Liver (tissue), 7 donors: ENCODE measurements at regions not wholly inside any gene's neighbourhood (a gene's known extent, or its start where the extent isn't known, plus 50 kb on each side); places are given as distances from the start of the nearest gene placed in this dataset.

Experiments used
- DNase-seq: peaks from one replicate; pipeline ENCODE4 v3.0.0-alpha.2; 2017; ENCODE audit warnings: low spot score
- H3K27ac ChIP-seq, 2 donors: one replicate each; pipeline ENCODE4 v1.7.0; 2013; ENCODE audit warnings: inconsistent platforms in 2 of 2, low read length in 2 of 2, control low read depth in 1 of 2, low read depth in 1 of 2, mild to moderate bottlenecking in 1 of 2
- H3K27me3 ChIP-seq, 4 donors: one replicate each; pipeline versions ENCODE4 v1.6.1 to v1.7.0; 2013; ENCODE audit warnings: low read length in 3 of 4, inconsistent platforms in 1 of 4, mild to moderate bottlenecking in 1 of 4, moderate library complexity in 1 of 4; ENCODE audit not compliant: control insufficient read depth in 4 of 4, insufficient read depth in 4 of 4
- H3K36me3 ChIP-seq, 4 donors: one replicate each; pipeline versions ENCODE4 v1.6.1 to v1.7.0; 2013; ENCODE audit warnings: low read length in 3 of 4, mild to moderate bottlenecking in 3 of 4, low read depth in 1 of 4, moderate library complexity in 1 of 4; ENCODE audit not compliant: control insufficient read depth in 4 of 4, insufficient read depth in 3 of 4
- H3K4me1 ChIP-seq, 4 donors: one replicate each; pipeline versions ENCODE4 v1.6.1 to v1.7.0; 2013; ENCODE audit warnings: low read length in 3 of 4, mild to moderate bottlenecking in 3 of 4, moderate library complexity in 1 of 4; ENCODE audit not compliant: control insufficient read depth in 4 of 4, insufficient read depth in 4 of 4
- H3K4me3 ChIP-seq, 3 donors: one replicate each; pipeline versions ENCODE4 v1.6.1 to v1.7.0; 2013; ENCODE audit warnings: low read length in 3 of 3, control low read depth in 1 of 3, low read depth in 1 of 3, mild to moderate bottlenecking in 1 of 3
- H3K9ac ChIP-seq, 2 donors: one replicate each; pipeline ENCODE4 v1.7.0; 2013; ENCODE audit warnings: low read length in 2 of 2, mild to moderate bottlenecking in 2 of 2, moderate library complexity in 2 of 2, control low read depth in 1 of 2, low read depth in 1 of 2
- H3K9me3 ChIP-seq, 4 donors: one replicate each; pipeline versions ENCODE4 v1.6.1 to v1.7.0; 2013; ENCODE audit warnings: low read length in 3 of 4; ENCODE audit not compliant: control insufficient read depth in 4 of 4
- EGR1 ChIP-seq, 2 donors: IDR thresholded peaks; 2 replicates each; pipeline ENCODE4 v1.6.1; 2016 to 2018; ENCODE audit warnings: antibody characterized with exemption in 2 of 2, low read depth in 2 of 2
- FOXA1 ChIP-seq: IDR thresholded peaks from 2 replicates; pipeline ENCODE4 v1.6.1; 2016; ENCODE audit warnings: antibody characterized with exemption
- FOXA2 ChIP-seq: IDR thresholded peaks from 2 replicates; pipeline ENCODE4 v1.6.1; 2016; ENCODE audit warnings: antibody characterized with exemption
- GABPA ChIP-seq, 2 donors: IDR thresholded peaks in 1 of 2; conservative IDR thresholded peaks in 1 of 2; 2 replicates each; pipeline ENCODE4 v1.6.1; 2016; ENCODE audit warnings: antibody characterized with exemption in 2 of 2, mild to moderate bottlenecking in 1 of 2, moderate library complexity in 1 of 2
- HNF4A ChIP-seq, 2 donors: conservative IDR thresholded peaks; 2 replicates each; pipeline ENCODE4 v1.6.1; 2016; ENCODE audit warnings: antibody characterized with exemption in 2 of 2, mild to moderate bottlenecking in 2 of 2
- HNF4G ChIP-seq: IDR thresholded peaks from 2 replicates; pipeline ENCODE4 v1.6.1; 2016; ENCODE audit warnings: antibody characterized with exemption
- JUND ChIP-seq, 2 donors: IDR thresholded peaks; 2 replicates each; pipeline ENCODE4 v1.6.1; 2016; ENCODE audit warnings: antibody characterized with exemption in 2 of 2
- MAX ChIP-seq: IDR thresholded peaks from 2 replicates; pipeline ENCODE4 v1.6.1; 2016; ENCODE audit warnings: antibody characterized with exemption
- REST ChIP-seq: IDR thresholded peaks from 2 replicates; pipeline ENCODE4 v1.6.1; 2016; ENCODE audit warnings: antibody characterized with exemption, mild to moderate bottlenecking
- RXRA ChIP-seq, 2 donors: IDR thresholded peaks; 2 replicates each; pipeline ENCODE4 v1.6.1; 2017 to 2018; ENCODE audit warnings: antibody characterized with exemption in 2 of 2, mild to moderate bottlenecking in 1 of 2
- SP1 ChIP-seq: IDR thresholded peaks from 2 replicates; pipeline ENCODE4 v1.6.1; 2018; ENCODE audit warnings: antibody characterized with exemption, mild to moderate bottlenecking
- TAF1 ChIP-seq: conservative IDR thresholded peaks from 2 replicates; pipeline ENCODE4 v1.6.1; 2016; ENCODE audit warnings: antibody characterized with exemption, mild to moderate bottlenecking
- YY1 ChIP-seq: IDR thresholded peaks from 2 replicates; pipeline ENCODE4 v1.6.1; 2016; ENCODE audit warnings: antibody characterized with exemption, mild to moderate bottlenecking
- ZBTB33 ChIP-seq: IDR thresholded peaks from 2 replicates; pipeline ENCODE4 v1.6.1; 2016; ENCODE audit warnings: antibody characterized with exemption
- WGBS: extraction: QIAGEN DNeasy Blood & Tissue Kit; methylation state at CpG from one replicate; pipeline ENCODE4 v1.1.7; 2013; 5-methylcytosine and 5-hydroxymethylcytosine counted together
- donor health status: healthy.
- donor health status: healthy.
- donor health status: healthy.
- donor health status: healthy.

GRCh38 chr2:217283460-217283859, 423.6 kb upstream of the TNP1 start:
- Histone ChIP-seq H3K27me3 (no peaks in the 10 kb centered on the region), H3K4me3 (no peak overlapping the region), H3K27ac (no peak overlapping the region), H3K9ac (no peak overlapping the region), H3K4me1 (no peaks in the 10 kb centered on the region), H3K9me3 (no peaks in the 10 kb centered on the region), H3K36me3 (no peaks in the 10 kb centered on the region)
- DNase-seq = no peak
- no peak for TF ChIP-seq GABPA (IDR thresholded peaks at IDR 0.05 in 1 of 2, conservative IDR thresholded peaks at IDR 0.05 in 1 of 2)
- TF ChIP-seq TAF1 = no peak
- no peak for TF ChIP-seq MAX
- TF ChIP-seq SP1 = no peak
- no peak for TF ChIP-seq EGR1 (IDR thresholded peaks at IDR 0.05; ENCODE audit: low read depth in 2 of 2)
- TF ChIP-seq HNF4A (conservative IDR thresholded peaks at IDR 0.05) = no peak
- TF ChIP-seq RXRA (IDR thresholded peaks at IDR 0.05) = no peak
- TF ChIP-seq FOXA2 = no peak
- TF ChIP-seq JUND (IDR thresholded peaks at IDR 0.05) = no peak
- WGBS = 85% methylated on average over 6 of the region's 6 CpGs

DNA sequence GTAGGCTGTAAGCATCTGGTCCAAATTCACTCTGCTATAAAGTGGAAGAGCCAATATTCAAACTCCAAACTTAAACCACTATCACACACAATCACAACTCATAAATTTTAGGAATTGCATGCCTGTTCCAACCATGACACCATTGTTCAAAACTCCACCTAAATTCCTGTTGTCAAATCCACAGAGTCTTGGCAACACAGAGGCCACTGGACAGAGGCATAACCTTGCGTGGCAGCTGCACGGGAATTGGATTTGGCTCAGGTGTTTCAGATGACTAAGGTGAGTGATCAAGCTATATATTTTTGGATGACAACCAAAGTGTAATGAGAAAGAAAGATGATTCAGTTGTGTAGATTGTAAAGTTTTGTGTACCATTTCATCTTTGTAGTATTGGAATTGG, 422.7 kb upstream of the TNP1 start:
- H3K4me3 ChIP-seq = no peak overlapping the region
- H3K9me3 ChIP-seq = no peaks in the 10 kb centered on the region
- no peak overlapping the region for H3K9ac ChIP-seq
- 92% methylated on average over 2 of the region's 2 CpGs for WGBS
- DNase-seq = no peak
- no peaks in the 10 kb centered on the region for H3K4me1 ChIP-seq
- H3K27ac ChIP-seq = no peak overlapping the region
- no peaks in the 10 kb centered on the region for H3K36me3 ChIP-seq
- TF ChIP-seq JUND (IDR thresholded peaks at IDR 0.05) (no peak), MAX (no peak), REST (no peak), EGR1 (IDR thresholded peaks at IDR 0.05; ENCODE audit: low read depth in 2 of 2) (no peak), FOXA1 (no peak), ZBTB33 (no peak), HNF4A (conservative IDR thresholded peaks at IDR 0.05) (no peak), YY1 (no peak), HNF4G (no peak)
- no peaks in the 10 kb centered on the region for H3K27me3 ChIP-seq

- Histone ChIP-seq H3K27ac (no peak overlapping the region), H3K36me3 (no peaks in the 10 kb centered on the region), H3K9me3 (no peaks in the 10 kb centered on the region), H3K4me3 (no peak overlapping the region), H3K9ac (no peak overlapping the region), H3K27me3 (no peaks in the 10 kb centered on the region), H3K4me1 (no peaks in the 10 kb centered on the region)
- no peak for TF ChIP-seq YY1
- no peak for DNase-seq
Observed at GRCh38 chr2:217279556-217279955, 419.7 kb upstream of the TNP1 start.
